RWPE2 (cell line): ENCODE measurements at regions not wholly inside any gene's neighbourhood (a gene's known extent, or its start where the extent isn't known, plus 50 kb on each side); places are given as distances from the start of the nearest gene placed in this dataset.
A peak's percentile ranks its signal among the peaks of the same experiment; 100 is the strongest.

Experiments
- ATAC-seq: fragments of 200-7000 bp; cut with Tn5 transposase; 3 replicates; pipeline ENCODE4 v1.9.1; 2021; ENCODE audit warnings: low read depth
- DNase-seq: peaks from one replicate; pipeline ENCODE4 v3.0.0-alpha.2; 2020; ENCODE audit warnings: low spot score
- H3K27ac ChIP-seq: fragments of 450-650 bp; 2 replicates; pipeline ENCODE4 v1.5.1; 2017; ENCODE audit warnings: mild to moderate bottlenecking; ENCODE audit not compliant: poor library complexity, severe bottlenecking
- H3K27me3 ChIP-seq: fragments of 250-450 bp; sonication (Bioruptor Pico); 2 replicates; pipeline ENCODE4 v1.5.1; 2021; ENCODE audit warnings: mild to moderate bottlenecking, moderate library complexity; ENCODE audit not compliant: insufficient read depth, poor library complexity, severe bottlenecking
- H3K36me3 ChIP-seq: fragments of 250-450 bp; sonication (Bioruptor Pico); 2 replicates; pipeline ENCODE4 v1.5.1; 2020; ENCODE audit warnings: low read depth, mild to moderate bottlenecking, moderate library complexity
- H3K4me1 ChIP-seq: fragments of 250-450 bp; sonication (Bioruptor Pico); 2 replicates; pipeline ENCODE4 v1.5.1; 2021; ENCODE audit warnings: mild to moderate bottlenecking, moderate library complexity; ENCODE audit not compliant: insufficient read depth, poor library complexity, severe bottlenecking
- H3K4me3 ChIP-seq: fragments of 250-450 bp; sonication (Bioruptor Pico); 2 replicates; pipeline ENCODE4 v1.5.1; 2021; ENCODE audit warnings: mild to moderate bottlenecking, moderate library complexity; ENCODE audit not compliant: severe bottlenecking
- H3K9me3 ChIP-seq: fragments of 250-450 bp; sonication (Bioruptor Pico); 2 replicates; pipeline ENCODE4 v1.5.1; 2021; ENCODE audit warnings: mild to moderate bottlenecking, moderate library complexity; ENCODE audit not compliant: severe bottlenecking
- TF ChIP-seq, protein P1 (sequence below): fragments of 450-650 bp; IDR thresholded peaks from one replicate; pipeline ENCODE4 v1.5.1; 2017; ENCODE audit warnings: mild to moderate bottlenecking, moderate library complexity; ENCODE audit not compliant: poor library complexity, severe bottlenecking

DNA sequence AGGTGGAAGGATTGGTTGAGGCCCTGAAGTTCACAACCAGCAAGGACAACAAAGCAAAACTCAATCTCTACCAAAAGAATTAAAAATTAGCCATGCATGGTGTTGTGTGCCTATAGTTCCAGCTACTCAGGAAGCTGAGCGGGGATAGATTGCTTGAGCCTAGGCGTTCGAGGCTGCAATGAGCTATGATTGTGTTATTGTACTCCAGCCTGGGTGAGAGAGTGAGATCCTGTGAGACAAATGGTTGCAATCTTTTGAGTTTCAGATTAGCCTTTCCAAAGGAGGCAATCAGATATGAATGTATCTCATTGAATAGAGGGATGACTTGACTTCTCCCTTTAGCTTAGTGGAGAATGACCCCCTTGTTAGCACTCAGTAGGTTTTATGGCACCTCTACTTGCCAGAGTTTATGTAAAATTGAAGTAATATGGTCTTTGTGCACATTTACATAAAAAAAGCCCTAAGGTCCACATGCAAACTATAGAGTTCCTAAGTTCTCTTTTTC is 105.6 kb upstream of the OLFM3 start:
- TF ChIP-seq, protein P1, sequence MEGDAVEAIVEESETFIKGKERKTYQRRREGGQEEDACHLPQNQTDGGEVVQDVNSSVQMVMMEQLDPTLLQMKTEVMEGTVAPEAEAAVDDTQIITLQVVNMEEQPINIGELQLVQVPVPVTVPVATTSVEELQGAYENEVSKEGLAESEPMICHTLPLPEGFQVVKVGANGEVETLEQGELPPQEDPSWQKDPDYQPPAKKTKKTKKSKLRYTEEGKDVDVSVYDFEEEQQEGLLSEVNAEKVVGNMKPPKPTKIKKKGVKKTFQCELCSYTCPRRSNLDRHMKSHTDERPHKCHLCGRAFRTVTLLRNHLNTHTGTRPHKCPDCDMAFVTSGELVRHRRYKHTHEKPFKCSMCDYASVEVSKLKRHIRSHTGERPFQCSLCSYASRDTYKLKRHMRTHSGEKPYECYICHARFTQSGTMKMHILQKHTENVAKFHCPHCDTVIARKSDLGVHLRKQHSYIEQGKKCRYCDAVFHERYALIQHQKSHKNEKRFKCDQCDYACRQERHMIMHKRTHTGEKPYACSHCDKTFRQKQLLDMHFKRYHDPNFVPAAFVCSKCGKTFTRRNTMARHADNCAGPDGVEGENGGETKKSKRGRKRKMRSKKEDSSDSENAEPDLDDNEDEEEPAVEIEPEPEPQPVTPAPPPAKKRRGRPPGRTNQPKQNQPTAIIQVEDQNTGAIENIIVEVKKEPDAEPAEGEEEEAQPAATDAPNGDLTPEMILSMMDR, result no peak
- Histone ChIP-seq H3K27ac (no peak overlapping the region), H3K4me3 (no peak overlapping the region), H3K4me1 (no peaks in the 10 kb centered on the region), H3K36me3 (no peaks in the 10 kb centered on the region), H3K27me3 (no peaks in the 10 kb centered on the region), H3K9me3 (no peaks in the 10 kb centered on the region)
- ATAC-seq (no peak), DNase-seq (no peak)

DNA sequence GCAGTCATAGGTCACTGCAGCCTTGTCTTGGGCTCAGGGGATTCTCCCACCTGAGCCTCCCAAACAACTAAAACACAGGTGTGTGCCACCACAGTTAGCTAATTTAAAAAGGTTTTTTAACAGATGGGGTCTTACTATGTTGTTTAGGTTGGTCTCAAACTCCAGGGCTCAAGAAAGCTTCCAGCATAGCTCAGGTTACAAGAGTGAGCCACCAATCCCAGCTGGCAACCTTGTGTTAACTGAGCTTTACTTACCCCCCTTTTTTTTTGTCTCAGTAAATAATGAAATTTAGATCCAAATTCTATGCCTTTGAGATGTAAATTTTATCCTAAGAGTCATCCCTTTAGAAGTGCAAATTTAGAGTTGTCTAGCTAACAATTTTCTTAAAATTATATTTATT is 103.9 kb upstream of the OLFM3 start:
- TF ChIP-seq, protein P1, result no peak

DNA sequence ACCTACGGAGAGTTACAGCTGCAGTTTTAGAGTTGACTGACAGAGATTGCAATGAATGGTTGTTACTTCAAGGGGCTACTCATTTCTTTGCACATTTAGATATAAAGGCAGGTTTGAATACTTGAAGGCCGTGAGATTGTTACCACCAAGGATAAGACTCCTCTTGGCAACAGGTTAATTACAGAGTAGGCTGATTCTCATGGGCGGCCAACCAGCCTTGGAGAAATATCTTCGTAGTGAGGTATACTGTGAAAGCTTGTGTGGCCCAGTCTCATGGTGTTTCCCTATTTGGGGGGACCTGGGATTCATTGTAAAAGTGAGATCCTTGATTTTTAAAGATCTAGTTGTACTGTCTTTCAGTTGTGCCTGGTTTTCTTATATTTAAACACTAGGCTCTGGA is 103.2 kb upstream of the OLFM3 start:
- no peaks in the 10 kb centered on the region for H3K9me3 ChIP-seq
- ATAC-seq (no peak), DNase-seq (no peak)
- TF ChIP-seq, protein P1, result no peak
- no peaks in the 10 kb centered on the region for H3K27me3 ChIP-seq
- no peaks in the 10 kb centered on the region for H3K36me3 ChIP-seq
- no peaks in the 10 kb centered on the region for H3K4me1 ChIP-seq
- no peak overlapping the region for H3K27ac ChIP-seq
- no peak overlapping the region for H3K4me3 ChIP-seq

More for the DNA sequence above, 103.9 kb upstream of the OLFM3 start:
- Histone ChIP-seq H3K9me3 (no peaks in the 10 kb centered on the region), H3K27me3 (no peaks in the 10 kb centered on the region), H3K4me1 (no peaks in the 10 kb centered on the region), H3K27ac (no peak overlapping the region), H3K4me3 (no peak overlapping the region), H3K36me3 (no peaks in the 10 kb centered on the region)
- DNase-seq, result no peak
- ATAC-seq, result no peak

DNA sequence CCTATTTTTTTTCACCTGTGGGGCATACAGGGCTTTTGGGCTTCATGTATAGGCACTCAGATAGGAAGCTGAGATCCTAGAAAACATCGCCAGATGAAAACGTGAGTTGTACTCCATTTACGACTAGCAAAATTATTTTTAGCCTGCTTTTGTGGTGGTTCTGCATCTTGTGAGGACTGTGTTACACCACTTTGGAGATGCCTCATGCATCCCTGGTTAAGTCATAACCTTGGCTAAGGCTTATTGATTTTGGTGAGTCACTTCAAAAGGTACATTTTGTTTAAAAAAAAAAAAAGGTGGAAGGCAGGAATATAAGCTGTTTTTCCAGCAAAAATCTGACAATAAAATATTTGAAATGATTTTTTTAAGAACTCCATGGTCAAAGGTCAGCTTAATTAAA is 101.8 kb upstream of the OLFM3 start:
- no peaks in the 10 kb centered on the region for H3K9me3 ChIP-seq
- no peaks in the 10 kb centered on the region for H3K4me1 ChIP-seq
- TF ChIP-seq, protein P1, result no peak
- ATAC-seq, result peak; percentile 44; the same call in 1 of the 3 replicates
- no peak for DNase-seq
- H3K36me3 ChIP-seq, result no peaks in the 10 kb centered on the region
- H3K27ac ChIP-seq, result no peak overlapping the region
- H3K4me3 ChIP-seq, result no peak overlapping the region
- no peaks in the 10 kb centered on the region for H3K27me3 ChIP-seq

DNA sequence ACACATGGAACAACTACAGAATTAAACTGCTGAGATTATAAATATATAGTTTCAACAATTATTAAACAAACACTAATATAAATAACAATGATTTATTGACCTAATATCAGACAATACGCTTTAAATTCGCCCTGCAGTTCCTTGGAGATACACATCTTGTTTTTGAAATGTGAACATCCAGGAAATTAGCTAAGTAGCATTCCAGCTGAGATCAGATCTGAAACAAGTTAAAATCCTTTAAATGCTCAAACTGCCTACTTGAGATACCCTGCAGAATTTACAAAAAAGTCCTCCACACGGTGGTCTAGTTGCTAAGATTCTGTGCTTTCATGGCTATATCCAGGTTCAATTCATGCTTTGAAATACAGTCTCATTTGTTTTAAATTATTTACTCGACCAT is 101.4 kb upstream of the OLFM3 start:
- no peak for DNase-seq
- H3K9me3 ChIP-seq, result no peaks in the 10 kb centered on the region
- no peaks in the 10 kb centered on the region for H3K36me3 ChIP-seq
- no peaks in the 10 kb centered on the region for H3K27me3 ChIP-seq
- no peak overlapping the region for H3K4me3 ChIP-seq
- H3K27ac ChIP-seq, result peak overlapping the region; percentile 21
- H3K4me1 ChIP-seq, result no peaks in the 10 kb centered on the region
- TF ChIP-seq, protein P1, result no peak
- no peak for ATAC-seq
